ENCODE measurements at regions not wholly inside any gene's neighbourhood (a gene's known extent, or its start where the extent isn't known, plus 50 kb on each side); places are given as distances from the start of the nearest gene placed in this dataset.

DNA sequence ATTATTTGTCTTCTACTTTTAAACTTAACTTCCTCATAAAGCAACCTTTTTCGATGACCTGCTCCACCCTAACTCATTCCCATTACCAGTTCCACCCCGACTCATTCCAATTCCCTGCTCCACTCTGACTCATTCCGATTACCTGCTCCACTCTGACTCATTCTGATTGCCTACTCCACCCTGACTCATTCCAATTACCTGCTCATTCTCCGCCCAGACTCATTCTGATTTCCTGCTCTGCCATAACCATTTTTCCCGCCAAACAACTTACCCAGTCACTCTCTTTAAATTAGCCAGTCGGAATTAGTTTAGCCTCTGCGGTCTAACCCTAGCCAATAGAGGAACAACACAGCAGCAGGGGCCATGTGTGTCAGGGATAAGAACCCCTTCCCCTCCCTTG, 249.1 kb downstream of the DPY19L2 start (continued):
- TF ChIP-seq PRDM15 (CRISPR knock-in tag; IDR thresholded peaks at IDR 0.05), result no peak
- TF ChIP-seq, protein P1, sequence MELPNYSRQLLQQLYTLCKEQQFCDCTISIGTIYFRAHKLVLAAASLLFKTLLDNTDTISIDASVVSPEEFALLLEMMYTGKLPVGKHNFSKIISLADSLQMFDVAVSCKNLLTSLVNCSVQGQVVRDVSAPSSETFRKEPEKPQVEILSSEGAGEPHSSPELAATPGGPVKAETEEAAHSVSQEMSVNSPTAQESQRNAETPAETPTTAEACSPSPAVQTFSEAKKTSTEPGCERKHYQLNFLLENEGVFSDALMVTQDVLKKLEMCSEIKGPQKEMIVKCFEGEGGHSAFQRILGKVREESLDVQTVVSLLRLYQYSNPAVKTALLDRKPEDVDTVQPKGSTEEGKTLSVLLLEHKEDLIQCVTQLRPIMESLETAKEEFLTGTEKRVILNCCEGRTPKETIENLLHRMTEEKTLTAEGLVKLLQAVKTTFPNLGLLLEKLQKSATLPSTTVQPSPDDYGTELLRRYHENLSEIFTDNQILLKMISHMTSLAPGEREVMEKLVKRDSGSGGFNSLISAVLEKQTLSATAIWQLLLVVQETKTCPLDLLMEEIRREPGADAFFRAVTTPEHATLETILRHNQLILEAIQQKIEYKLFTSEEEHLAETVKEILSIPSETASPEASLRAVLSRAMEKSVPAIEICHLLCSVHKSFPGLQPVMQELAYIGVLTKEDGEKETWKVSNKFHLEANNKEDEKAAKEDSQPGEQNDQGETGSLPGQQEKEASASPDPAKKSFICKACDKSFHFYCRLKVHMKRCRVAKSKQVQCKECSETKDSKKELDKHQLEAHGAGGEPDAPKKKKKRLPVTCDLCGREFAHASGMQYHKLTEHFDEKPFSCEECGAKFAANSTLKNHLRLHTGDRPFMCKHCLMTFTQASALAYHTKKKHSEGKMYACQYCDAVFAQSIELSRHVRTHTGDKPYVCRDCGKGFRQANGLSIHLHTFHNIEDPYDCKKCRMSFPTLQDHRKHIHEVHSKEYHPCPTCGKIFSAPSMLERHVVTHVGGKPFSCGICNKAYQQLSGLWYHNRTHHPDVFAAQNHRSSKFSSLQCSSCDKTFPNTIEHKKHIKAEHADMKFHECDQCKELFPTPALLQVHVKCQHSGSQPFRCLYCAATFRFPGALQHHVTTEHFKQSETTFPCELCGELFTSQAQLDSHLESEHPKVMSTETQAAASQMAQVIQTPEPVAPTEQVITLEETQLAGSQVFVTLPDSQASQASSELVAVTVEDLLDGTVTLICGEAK (IDR thresholded peaks at IDR 0.05; ENCODE audit: borderline replicate concordance), result no peak

DNA sequence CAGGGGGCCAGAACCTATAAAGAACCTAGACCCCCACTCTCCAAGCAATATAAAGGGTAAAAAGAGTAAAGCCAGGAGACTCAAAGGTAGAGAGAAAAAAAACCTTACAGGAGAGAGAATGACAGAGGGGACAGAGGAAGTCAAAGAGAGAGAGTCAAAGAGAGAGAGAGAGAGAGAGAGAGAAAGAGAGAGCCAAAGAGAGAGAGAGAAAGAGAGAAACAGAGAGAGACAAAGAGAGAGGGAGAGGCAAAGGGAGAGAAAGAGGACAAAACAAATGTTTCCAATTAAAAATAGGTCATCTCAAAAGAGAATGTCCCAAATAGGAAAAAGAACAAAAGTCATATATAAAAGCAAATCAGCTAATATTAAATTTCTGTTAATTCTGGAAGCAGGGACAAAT, 251.5 kb downstream of the DPY19L2 start:
- no peaks in the 10 kb centered on the region for H3K4me1 ChIP-seq (ENCODE audit: control insufficient read depth, insufficient read depth, low read length)
- ChIA-PET POLR2A (no interaction called here), CTCF (no interaction called here), SMC1A (ENCODE audit: uncharacterized antibody, unreplicated experiment) (no interaction called here), RAD21 (ENCODE audit: unreplicated experiment) (no interaction called here)
- no peaks in the 10 kb centered on the region for H4K20me1 ChIP-seq (ENCODE audit: control insufficient read depth, insufficient read depth)
- DNase-seq (ENCODE audit: low read depth, low spot score) (no peak), ATAC-seq (no peak), FAIRE-seq (no peak)
- no peak overlapping the region for H3K4me2 ChIP-seq (ENCODE audit: control insufficient read depth, insufficient read depth)
- H3K27me3 ChIP-seq (replicated peaks in 1 of 2; ENCODE audit: control insufficient read depth in 2 of 2, insufficient read depth in 2 of 2, low read length in 1 of 2), result no peaks in the 10 kb centered on the region
- no peak overlapping the region for H2AFZ ChIP-seq (ENCODE audit: control insufficient read depth, low read depth, low read length)
- no peak overlapping the region for H3K27ac ChIP-seq (ENCODE audit: control insufficient read depth, insufficient read depth)
- TF ChIP-seq YY1 (IDR thresholded peaks at IDR 0.05; ENCODE audit: low read depth, low read length), result no peak
- TF ChIP-seq HCFC1 (IDR thresholded peaks at IDR 0.05; ENCODE audit: low read length), result no peak
- TF ChIP-seq TBL1XR1 (IDR thresholded peaks at IDR 0.05; ENCODE audit: low read depth, low read length), result no peak
- intact Hi-C loops (cut with micrococcal nuclease; ENCODE audit: unreplicated experiment), result loop anchor here (10.0 kb wide), 1 partner anchor 838 kb away; no protein-coding TSS in a partner anchor
- in situ Hi-C loops (cut with MboI), result loop anchor here (5.0 to 25.0 kb wide), 2 partner anchors 381 to 846 kb away; no protein-coding TSS in a partner anchor
- BruUV-seq (replicated peaks), result no TSS peak
- H3K79me2 ChIP-seq (ENCODE audit: control insufficient read depth, insufficient read depth, low read length), result no peaks in the 10 kb centered on the region
- no peak overlapping the region for H3K4me3 ChIP-seq
- H3K9me3 ChIP-seq (replicated peaks; ENCODE audit: control insufficient read depth, insufficient read depth, low read length), result no peaks in the 10 kb centered on the region
- no peaks in the 10 kb centered on the region for H3K36me3 ChIP-seq (ENCODE audit: control insufficient read depth in 2 of 2, insufficient read depth in 2 of 2, low read length in 1 of 2)
- no peak overlapping the region for H3K9ac ChIP-seq (ENCODE audit: control insufficient read depth, insufficient read depth, low read length)

All from GM12878 (cell line).